H9 (cell line): ENCODE measurements at regions not wholly inside any gene's neighbourhood (a gene's known extent, or its start where the extent isn't known, plus 50 kb on each side); places are given as distances from the start of the nearest gene placed in this dataset.

Experiments used
- DNase-seq: peaks from one replicate; pipeline ENCODE4 v3.0.0-alpha.2; 2017
- H2AFZ ChIP-seq: one replicate; pipeline ENCODE4 v1.6.1; 2013; ENCODE audit warnings: mild to moderate bottlenecking, low read length, control low read depth, moderate library complexity
- H2AK5ac ChIP-seq: 2 replicates; pipeline ENCODE4 v1.6.1; 2013; ENCODE audit warnings: low read length, control low read depth, mixed read lengths; ENCODE audit not compliant: insufficient read length
- H2BK120ac ChIP-seq: one replicate; pipeline ENCODE4 v1.6.1; 2013; ENCODE audit warnings: low read depth, mild to moderate bottlenecking, low read length, control low read depth, inconsistent platforms; ENCODE audit not compliant: poor library complexity, severe bottlenecking
- H2BK12ac ChIP-seq: 2 replicates; pipeline ENCODE4 v1.6.1; 2013; ENCODE audit warnings: low read length, control low read depth, mixed read lengths, low read depth; ENCODE audit not compliant: insufficient read length
- H2BK15ac ChIP-seq: 2 replicates; pipeline ENCODE4 v1.6.1; 2013; ENCODE audit warnings: low read depth, low read length, control low read depth
- H2BK20ac ChIP-seq: one replicate; pipeline ENCODE4 v1.6.1; 2013; ENCODE audit warnings: low read depth, mild to moderate bottlenecking, low read length, control low read depth, inconsistent platforms; ENCODE audit not compliant: poor library complexity, severe bottlenecking
- H2BK5ac ChIP-seq: 2 replicates; pipeline ENCODE4 v1.6.1; 2013; ENCODE audit warnings: low read length, control low read depth, mixed read lengths; ENCODE audit not compliant: insufficient read length
- H3K14ac ChIP-seq: 2 replicates; pipeline ENCODE4 v1.6.1; 2013; ENCODE audit warnings: low read length, control low read depth; ENCODE audit not compliant: insufficient read depth
- H3K18ac ChIP-seq: 2 replicates; pipeline ENCODE4 v1.6.1; 2013; ENCODE audit warnings: low read depth, mild to moderate bottlenecking, mixed read lengths, low read length, control low read depth; ENCODE audit not compliant: insufficient read length
- H3K23ac ChIP-seq: 2 replicates; pipeline ENCODE4 v1.6.1; 2013; ENCODE audit warnings: low read length, control low read depth, mixed read lengths, low read depth; ENCODE audit not compliant: insufficient read length
- H3K23me2 ChIP-seq: 2 replicates; pipeline ENCODE4 v1.6.1; 2013; ENCODE audit warnings: low read depth, mild to moderate bottlenecking, mixed read lengths, low read length, control low read depth; ENCODE audit not compliant: insufficient read length, poor library complexity, severe bottlenecking
- H3K27ac ChIP-seq: 2 replicates; pipeline ENCODE4 v1.5.1; 2013; ENCODE audit warnings: low read length, control low read depth, mixed read lengths, low read depth; ENCODE audit not compliant: insufficient read length
- H3K27me3 ChIP-seq: 2 replicates; pipeline ENCODE4 v1.6.1; 2013; ENCODE audit warnings: low read length, control low read depth, inconsistent platforms; ENCODE audit not compliant: insufficient read depth
- H3K4ac ChIP-seq: 2 replicates; pipeline ENCODE4 v1.6.1; 2013; ENCODE audit warnings: low read depth, mild to moderate bottlenecking, control low read depth, inconsistent platforms, low read length, moderate library complexity
- H3K4me1 ChIP-seq: 2 replicates; pipeline ENCODE4 v1.6.1; 2013; ENCODE audit warnings: low read length, control low read depth, inconsistent platforms; ENCODE audit not compliant: insufficient read depth
- H3K4me2 ChIP-seq: 2 replicates; pipeline ENCODE4 v1.6.1; 2013; ENCODE audit warnings: low read length, control low read depth, mixed read lengths; ENCODE audit not compliant: insufficient read length, insufficient read depth
- H3K56ac ChIP-seq: 2 replicates; pipeline ENCODE4 v1.6.1; 2013; ENCODE audit warnings: low read depth, mild to moderate bottlenecking, mixed read lengths, low read length, control low read depth; ENCODE audit not compliant: insufficient read length
- H3K79me1 ChIP-seq: 2 replicates; pipeline ENCODE4 v1.6.1; 2013; ENCODE audit warnings: low read depth, mild to moderate bottlenecking, moderate library complexity, low read length, control low read depth, inconsistent platforms; ENCODE audit not compliant: insufficient read depth, poor library complexity, severe bottlenecking
- H3K79me2 ChIP-seq: 2 replicates; pipeline ENCODE4 v1.6.1; 2013; ENCODE audit warnings: low read length, control low read depth, inconsistent platforms; ENCODE audit not compliant: insufficient read depth
- H3K9ac ChIP-seq: 2 replicates; pipeline ENCODE4 v1.6.1; 2013; ENCODE audit warnings: low read length, control low read depth, mixed read lengths; ENCODE audit not compliant: insufficient read length; ENCODE audit errors: extremely low read depth
- H3K9me3 ChIP-seq: one replicate; pipeline ENCODE4 v1.6.1; 2013; ENCODE audit warnings: low read depth, low read length, inconsistent platforms; ENCODE audit not compliant: control insufficient read depth
- H3T11ph ChIP-seq: one replicate; pipeline ENCODE4 v1.6.1; 2013; ENCODE audit warnings: mild to moderate bottlenecking, low read length, control low read depth, inconsistent platforms
- H4K20me1 ChIP-seq: one replicate; pipeline ENCODE4 v1.6.1; 2013; ENCODE audit not compliant: control insufficient read depth, insufficient read length, insufficient read depth
- H4K5ac ChIP-seq: 2 replicates; pipeline ENCODE4 v1.6.1; 2013; ENCODE audit warnings: low read depth, mild to moderate bottlenecking, mixed read lengths, low read length, control low read depth; ENCODE audit not compliant: insufficient read length
- H4K8ac ChIP-seq: replicated peaks from 2 replicates; pipeline ENCODE4 v1.6.1; 2013; ENCODE audit warnings: low read length, control low read depth, mixed read lengths, low read depth; ENCODE audit not compliant: insufficient read length
- H4K91ac ChIP-seq: 2 replicates; pipeline ENCODE4 v1.6.1; 2013; ENCODE audit warnings: low read depth, mild to moderate bottlenecking, moderate library complexity, mixed read lengths, low read length, control low read depth; ENCODE audit not compliant: insufficient read length
- H3K27ac Mint-ChIP-seq, 3 experiments: 2 replicates in 2 of 3; 3 replicates in 1 of 3; pipeline ENCODE4 v1.8.0; 2020 to 2021; ENCODE audit warnings: mixed read lengths in 3 of 3, mild to moderate bottlenecking in 1 of 3, moderate library complexity in 1 of 3
- H3K27me3 Mint-ChIP-seq: 2 replicates; pipeline ENCODE4 v1.8.0; 2021; ENCODE audit warnings: low read depth, mild to moderate bottlenecking, moderate library complexity, mixed read lengths
- H3K36me3 Mint-ChIP-seq, 3 experiments: 2 replicates in 2 of 3; 3 replicates in 1 of 3; pipeline ENCODE4 v1.8.0; 2020 to 2021; ENCODE audit warnings: low read depth in 3 of 3, mixed read lengths in 3 of 3; ENCODE audit not compliant: insufficient read depth in 1 of 3
- H3K4me1 Mint-ChIP-seq, 2 experiments: 2 replicates each; pipeline ENCODE4 v1.8.0; 2020; ENCODE audit warnings: mixed read lengths in 2 of 2
- H3K4me3 Mint-ChIP-seq, 2 experiments: 2 replicates in 1 of 2; 3 replicates in 1 of 2; pipeline ENCODE4 v1.8.0; 2020 to 2021; ENCODE audit warnings: mild to moderate bottlenecking in 2 of 2, mixed read lengths in 2 of 2, moderate library complexity in 1 of 2
- H3K9me3 Mint-ChIP-seq, 2 experiments: 2 replicates in 1 of 2; 3 replicates in 1 of 2; pipeline ENCODE4 v1.8.0; 2020; ENCODE audit warnings: mild to moderate bottlenecking in 2 of 2, mixed read lengths in 2 of 2, moderate library complexity in 1 of 2
- WGBS: extraction: QIAGEN DNeasy Blood & Tissue Kit; methylation state at CpG from one replicate; pipeline ENCODE4 v1.1.7; 2013; ENCODE audit warnings: missing lambda C conversion rate, low lambda C conversion rate, mixed read lengths; ENCODE audit not compliant: insufficient read length; ENCODE audit errors: extremely low coverage; 5-methylcytosine and 5-hydroxymethylcytosine counted together
- TF ChIP-seq, protein P1 (sequence below): fragments of 200-600 bp; sonication (generic); conservative IDR thresholded peaks from 3 replicates; pipeline ENCODE4 v1.8.0; 2021; ENCODE audit warnings: antibody characterized with exemption, mild to moderate bottlenecking

DNA sequence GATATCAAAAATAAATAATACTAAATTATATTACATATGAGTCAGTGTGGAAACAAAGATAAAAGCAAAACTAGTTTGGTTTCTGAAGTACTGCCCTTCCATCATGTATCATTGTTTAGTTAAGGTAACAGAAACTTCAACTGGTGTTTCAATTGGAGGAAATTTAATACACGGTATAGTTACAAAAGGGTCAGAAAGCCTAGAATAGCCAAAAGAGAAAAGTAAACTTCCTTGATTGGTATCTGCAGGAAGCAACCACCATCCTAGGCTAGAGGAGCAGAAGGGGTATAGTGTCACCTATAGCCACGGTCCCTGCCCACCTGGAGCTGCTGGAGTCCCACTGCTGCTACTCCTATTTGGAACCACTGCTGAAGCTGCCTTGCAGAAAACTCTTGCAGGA is 185.6 kb downstream of the SLC7A11 start:
- Histone ChIP-seq H2BK20ac (no peak overlapping the region), H3K56ac (no peak overlapping the region), H3K23me2 (no peaks in the 10 kb centered on the region), H2BK120ac (no peak overlapping the region), H3K79me2 (no peaks in the 10 kb centered on the region), H2BK12ac (no peak overlapping the region), H3T11ph (no peak overlapping the region), H3K4ac (no peak overlapping the region), H2BK5ac (no peak overlapping the region), H2BK15ac (no peak overlapping the region), H3K23ac (no peak overlapping the region), H4K5ac (no peak overlapping the region), H3K18ac (no peak overlapping the region), H3K4me1 (no peaks in the 10 kb centered on the region), H3K14ac (no peak overlapping the region), H3K79me1 (no peaks in the 10 kb centered on the region), H3K27ac (no peak overlapping the region), H2AK5ac (no peak overlapping the region), H4K20me1 (no peaks in the 10 kb centered on the region), H4K8ac (no peak overlapping the region), H2AFZ (no peak overlapping the region), H3K4me2 (no peak overlapping the region), H3K9me3 (no peaks in the 10 kb centered on the region), H3K9ac (no peak overlapping the region), H4K91ac (no peak overlapping the region), H3K27me3 (no peaks in the 10 kb centered on the region)
- H3K36me3 Mint-ChIP-seq, result peaks cover 0 to 6% (median 2%) of the 10 kb centered on the region in 3 experiments; a peak in 3 of 7 replicates
- peaks cover 0 to 3% of the 10 kb centered on the region in 2 experiments; a peak in 1 of 5 replicates for H3K9me3 Mint-ChIP-seq
- no peak overlapping the region for H3K4me3 Mint-ChIP-seq
- DNase-seq, result no peak
- no peak overlapping the region for H3K27ac Mint-ChIP-seq
- WGBS, result no CpG with 5 or more reads among the region's 2 CpGs
- TF ChIP-seq, protein P1, sequence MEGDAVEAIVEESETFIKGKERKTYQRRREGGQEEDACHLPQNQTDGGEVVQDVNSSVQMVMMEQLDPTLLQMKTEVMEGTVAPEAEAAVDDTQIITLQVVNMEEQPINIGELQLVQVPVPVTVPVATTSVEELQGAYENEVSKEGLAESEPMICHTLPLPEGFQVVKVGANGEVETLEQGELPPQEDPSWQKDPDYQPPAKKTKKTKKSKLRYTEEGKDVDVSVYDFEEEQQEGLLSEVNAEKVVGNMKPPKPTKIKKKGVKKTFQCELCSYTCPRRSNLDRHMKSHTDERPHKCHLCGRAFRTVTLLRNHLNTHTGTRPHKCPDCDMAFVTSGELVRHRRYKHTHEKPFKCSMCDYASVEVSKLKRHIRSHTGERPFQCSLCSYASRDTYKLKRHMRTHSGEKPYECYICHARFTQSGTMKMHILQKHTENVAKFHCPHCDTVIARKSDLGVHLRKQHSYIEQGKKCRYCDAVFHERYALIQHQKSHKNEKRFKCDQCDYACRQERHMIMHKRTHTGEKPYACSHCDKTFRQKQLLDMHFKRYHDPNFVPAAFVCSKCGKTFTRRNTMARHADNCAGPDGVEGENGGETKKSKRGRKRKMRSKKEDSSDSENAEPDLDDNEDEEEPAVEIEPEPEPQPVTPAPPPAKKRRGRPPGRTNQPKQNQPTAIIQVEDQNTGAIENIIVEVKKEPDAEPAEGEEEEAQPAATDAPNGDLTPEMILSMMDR, result no peak
- H3K4me1 Mint-ChIP-seq, result peaks cover 2 to 16% of the 10 kb centered on the region in 2 experiments; a peak in 2 of 4 replicates
- H3K27me3 Mint-ChIP-seq, result no peaks in the 10 kb centered on the region
